Lower leg skin (tissue), 3 donors: ENCODE measurements at regions not wholly inside any gene's neighbourhood (a gene's known extent, or its start where the extent isn't known, plus 50 kb on each side); places are given as distances from the start of the nearest gene placed in this dataset.

ENCODE experiments used
- POLR2A ChIP-seq, 2 donors: fragments of 450-650 bp; IDR thresholded peaks; one replicate each; pipeline ENCODE4 v1.6.1; 2016 to 2017; ENCODE audit warnings: antibody characterized with exemption in 2 of 2, mild to moderate bottlenecking in 1 of 2, moderate library complexity in 1 of 2
- TF ChIP-seq, protein P1 (sequence below), 3 donors: fragments of 450-650 bp; IDR thresholded peaks; one replicate each; pipeline ENCODE4 v1.5.1; 2016; ENCODE audit warnings: antibody characterized with exemption in 3 of 3, mild to moderate bottlenecking in 3 of 3, moderate library complexity in 2 of 3

DNA sequence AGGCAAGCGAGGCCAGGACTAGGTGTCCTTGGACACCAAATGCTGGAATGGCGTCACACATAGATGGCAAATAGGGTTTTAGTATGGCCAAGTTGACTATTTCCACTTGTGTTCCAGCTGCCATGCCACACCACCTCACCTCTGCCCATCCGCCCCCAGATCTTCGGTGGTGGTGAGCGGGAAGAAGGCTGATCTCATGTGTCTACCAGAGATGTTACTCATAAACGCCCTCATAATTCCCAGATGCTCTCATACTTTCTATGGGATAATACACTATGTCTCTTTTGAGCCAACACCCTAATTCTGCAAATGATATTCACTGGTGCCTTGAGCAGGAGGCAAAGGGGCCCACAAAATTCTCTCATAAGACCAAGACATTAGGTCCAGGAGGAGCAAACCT, 281.1 kb upstream of the FN1 start:
- TF ChIP-seq, protein P1, sequence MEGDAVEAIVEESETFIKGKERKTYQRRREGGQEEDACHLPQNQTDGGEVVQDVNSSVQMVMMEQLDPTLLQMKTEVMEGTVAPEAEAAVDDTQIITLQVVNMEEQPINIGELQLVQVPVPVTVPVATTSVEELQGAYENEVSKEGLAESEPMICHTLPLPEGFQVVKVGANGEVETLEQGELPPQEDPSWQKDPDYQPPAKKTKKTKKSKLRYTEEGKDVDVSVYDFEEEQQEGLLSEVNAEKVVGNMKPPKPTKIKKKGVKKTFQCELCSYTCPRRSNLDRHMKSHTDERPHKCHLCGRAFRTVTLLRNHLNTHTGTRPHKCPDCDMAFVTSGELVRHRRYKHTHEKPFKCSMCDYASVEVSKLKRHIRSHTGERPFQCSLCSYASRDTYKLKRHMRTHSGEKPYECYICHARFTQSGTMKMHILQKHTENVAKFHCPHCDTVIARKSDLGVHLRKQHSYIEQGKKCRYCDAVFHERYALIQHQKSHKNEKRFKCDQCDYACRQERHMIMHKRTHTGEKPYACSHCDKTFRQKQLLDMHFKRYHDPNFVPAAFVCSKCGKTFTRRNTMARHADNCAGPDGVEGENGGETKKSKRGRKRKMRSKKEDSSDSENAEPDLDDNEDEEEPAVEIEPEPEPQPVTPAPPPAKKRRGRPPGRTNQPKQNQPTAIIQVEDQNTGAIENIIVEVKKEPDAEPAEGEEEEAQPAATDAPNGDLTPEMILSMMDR (IDR thresholded peaks at IDR 0.05): no peak
- TF ChIP-seq POLR2A (IDR thresholded peaks at IDR 0.05): no peak
